Glomerular visceral epithelial cell (primary cell): ENCODE measurements at regions not wholly inside any gene's neighbourhood (a gene's known extent, or its start where the extent isn't known, plus 50 kb on each side); places are given as distances from the start of the nearest gene placed in this dataset.

Source experiments
- DNase-seq: peaks from one replicate; pipeline ENCODE4 v3.0.0-alpha.2; 2016; ENCODE audit errors: extremely low spot score

- no peak for DNase-seq
Measured at GRCh38 chr18:34159691-34160185, 65.0 kb downstream of the NOL4 start.

GRCh38 chr18:34158881-34159690 lies 65.6 kb downstream of the NOL4 start:
- DNase-seq: peak; percentile 1

GRCh38 chr18:34153711-34154110 lies 71.0 kb downstream of the NOL4 start:
- peak; percentile 46 for DNase-seq

GRCh38 chr18:34131006-34131405 lies 93.7 kb downstream of the NOL4 start:
- no peak for DNase-seq

- DNase-seq: peak; percentile 5
Measured at GRCh38 chr18:34128436-34128835, 96.3 kb downstream of the NOL4 start.

GRCh38 chr18:34126121-34126520 lies 98.6 kb downstream of the NOL4 start:
- DNase-seq: no peak

- peak; percentile 56 for DNase-seq
Measured at GRCh38 chr18:34122724-34123334, 101.9 kb downstream of the NOL4 start.

- DNase-seq: peak; percentile 75
Measured at GRCh38 chr18:34121200-34121721, 103.5 kb downstream of the NOL4 start.

- peak; percentile 24 for DNase-seq
Measured at GRCh38 chr18:34120294-34120693, 104.4 kb downstream of the NOL4 start.

GRCh38 chr18:34117319-34117718 lies 107.4 kb downstream of the NOL4 start:
- DNase-seq: no peak

- peak; percentile 2 for DNase-seq
Measured at GRCh38 chr18:34115409-34116081, 109.2 kb downstream of the NOL4 start.

GRCh38 chr18:34114996-34115395 lies 109.7 kb downstream of the NOL4 start:
- no peak for DNase-seq

GRCh38 chr18:34108206-34108605 lies 116.5 kb downstream of the NOL4 start:
- no peak for DNase-seq

GRCh38 chr18:34098109-34098508 lies 126.6 kb downstream of the NOL4 start:
- DNase-seq: no peak

GRCh38 chr18:34097312-34097711 lies 127.4 kb downstream of the NOL4 start:
- DNase-seq: no peak

GRCh38 chr18:34094148-34094547 lies 130.6 kb downstream of the NOL4 start:
- DNase-seq: no peak

- no peak for DNase-seq
Measured at GRCh38 chr18:34092796-34093195, 131.9 kb downstream of the NOL4 start.

GRCh38 chr18:34086370-34086769 lies 138.3 kb downstream of the NOL4 start:
- no peak for DNase-seq

- no peak for DNase-seq
Measured at GRCh38 chr18:34085140-34085739, 139.5 kb downstream of the NOL4 start.

- DNase-seq: no peak
Measured at GRCh38 chr18:34084635-34085034, 140.1 kb downstream of the NOL4 start.

GRCh38 chr18:34083910-34084535 lies 140.7 kb downstream of the NOL4 start:
- DNase-seq: no peak

- no peak for DNase-seq
Measured at GRCh38 chr18:34077599-34077998, 147.1 kb downstream of the NOL4 start.
